Mesendoderm (in vitro differentiated cells): ENCODE measurements at regions not wholly inside any gene's neighbourhood (a gene's known extent, or its start where the extent isn't known, plus 50 kb on each side); places are given as distances from the start of the nearest gene placed in this dataset.

Experiments used
- DNase-seq: peaks from one replicate; pipeline ENCODE4 v3.0.0; 2013
- H2AK5ac ChIP-seq: 2 replicates; pipeline ENCODE4 v1.6.1; 2013; ENCODE audit warnings: low read length, inconsistent platforms
- H2BK120ac ChIP-seq: 2 replicates; pipeline ENCODE4 v1.6.1; 2013; ENCODE audit warnings: low read depth, mild to moderate bottlenecking, low read length, moderate library complexity, mixed read lengths
- H2BK15ac ChIP-seq: replicated peaks from 2 replicates; pipeline ENCODE4 v1.6.1; 2013; ENCODE audit warnings: low read depth, mild to moderate bottlenecking, moderate library complexity
- H2BK5ac ChIP-seq: 2 replicates; pipeline ENCODE4 v1.6.1; 2013; ENCODE audit warnings: low read length, inconsistent platforms
- H3K18ac ChIP-seq: 2 replicates; pipeline ENCODE4 v1.6.1; 2013; ENCODE audit warnings: mild to moderate bottlenecking, low read length, mixed read lengths
- H3K23ac ChIP-seq: one replicate; pipeline ENCODE4 v1.6.1; 2013; ENCODE audit warnings: low read length
- H3K27ac ChIP-seq: 2 replicates; pipeline ENCODE4 v1.5.1; 2013; ENCODE audit warnings: low read depth, mild to moderate bottlenecking, inconsistent platforms, low read length, moderate library complexity
- H3K27me3 ChIP-seq: 2 replicates; pipeline ENCODE4 v1.6.1; 2013; ENCODE audit warnings: low read length, control low read depth, mild to moderate bottlenecking, inconsistent platforms; ENCODE audit not compliant: insufficient read depth, poor library complexity
- H3K36me3 ChIP-seq: 2 replicates; pipeline ENCODE4 v1.6.1; 2013; ENCODE audit warnings: low read length, inconsistent platforms; ENCODE audit not compliant: control insufficient read depth, insufficient read depth
- H3K4ac ChIP-seq: one replicate; pipeline ENCODE4 v1.6.1; 2013; ENCODE audit warnings: low read depth, mild to moderate bottlenecking, low read length, moderate library complexity
- H3K4me1 ChIP-seq: 2 replicates; pipeline ENCODE4 v1.6.1; 2013; ENCODE audit warnings: low read depth, low read length, inconsistent platforms; ENCODE audit not compliant: control insufficient read depth
- H3K4me2 ChIP-seq: 2 replicates; pipeline ENCODE4 v1.6.1; 2013; ENCODE audit warnings: low read length
- H3K4me3 ChIP-seq: 2 replicates; pipeline ENCODE4 v1.5.1; 2013; ENCODE audit warnings: mild to moderate bottlenecking, low read length
- H3K56ac ChIP-seq: one replicate; pipeline ENCODE4 v1.6.1; 2013; ENCODE audit warnings: low read length
- H3K79me1 ChIP-seq: 2 replicates; pipeline ENCODE4 v1.6.1; 2013; ENCODE audit warnings: low read length, inconsistent platforms
- H3K79me2 ChIP-seq: 2 replicates; pipeline ENCODE4 v1.6.1; 2013; ENCODE audit warnings: mild to moderate bottlenecking, low read length; ENCODE audit not compliant: control insufficient read depth, insufficient read depth
- H3K9ac ChIP-seq: 2 replicates; pipeline ENCODE4 v1.6.1; 2013; ENCODE audit warnings: low read length, inconsistent platforms
- H4K5ac ChIP-seq: one replicate; pipeline ENCODE4 v1.6.1; 2013; ENCODE audit warnings: low read length
- H4K8ac ChIP-seq: one replicate; pipeline ENCODE4 v1.6.1; 2013; ENCODE audit warnings: low read depth, mild to moderate bottlenecking, control low read depth, low read length, moderate library complexity
- WGBS: extraction: QIAGEN DNeasy Blood & Tissue Kit; methylation state at CpG from one replicate; pipeline ENCODE4 v1.1.7; 2013; ENCODE audit warnings: low lambda C conversion rate, missing lambda C conversion rate; ENCODE audit not compliant: insufficient coverage; ENCODE audit errors: extremely low coverage; 5-methylcytosine and 5-hydroxymethylcytosine counted together

DNA sequence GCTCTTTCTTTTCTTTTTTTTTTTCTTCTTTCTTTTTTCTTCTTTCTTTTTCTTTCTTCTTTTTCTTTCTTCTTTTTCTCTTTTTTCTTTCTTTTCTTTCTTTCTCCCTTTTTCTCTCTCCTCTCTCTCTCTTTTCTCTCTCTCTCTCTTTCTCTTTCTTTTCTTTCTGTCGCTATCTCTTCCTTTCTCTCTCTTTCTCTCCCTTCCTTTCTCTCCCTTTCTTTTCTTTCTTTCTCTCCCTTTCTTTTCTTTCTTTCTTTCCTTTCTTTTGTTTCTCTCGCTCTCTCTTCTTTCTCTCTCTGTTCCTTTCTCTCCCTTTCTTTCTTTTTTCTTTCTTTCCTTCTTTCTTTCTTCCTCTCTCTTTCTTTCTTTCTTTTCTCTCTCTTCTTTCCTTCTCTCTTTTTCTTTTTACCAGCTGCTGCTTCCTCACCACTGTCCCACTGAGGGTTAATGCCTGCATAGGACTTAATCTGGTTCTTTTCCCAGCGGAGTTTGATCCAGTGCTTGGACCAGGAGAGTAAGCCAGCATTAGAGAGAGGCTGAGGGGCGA lies 145.4 kb upstream of the SIX2 start:
- WGBS = no CpG with 5 or more reads among the region's 4 CpGs
- no peaks in the 10 kb centered on the region for H3K27me3 ChIP-seq
- H3K79me1 ChIP-seq = no peaks in the 10 kb centered on the region
- no peak overlapping the region for H2BK15ac ChIP-seq
- no peaks in the 10 kb centered on the region for H3K36me3 ChIP-seq
- H3K56ac ChIP-seq = no peak overlapping the region
- peaks cover 2% of the 10 kb centered on the region for H3K4me1 ChIP-seq
- no peak overlapping the region for H2AK5ac ChIP-seq
- H2BK5ac ChIP-seq = no peak overlapping the region
- DNase-seq = no peak
- H3K9ac ChIP-seq = no peak overlapping the region
- H3K23ac ChIP-seq = no peak overlapping the region
- no peak overlapping the region for H2BK120ac ChIP-seq
- no peak overlapping the region for H3K4me2 ChIP-seq
- no peak overlapping the region for H4K8ac ChIP-seq
- H3K4me3 ChIP-seq = no peak overlapping the region
- H3K18ac ChIP-seq = no peak overlapping the region
- no peak overlapping the region for H3K27ac ChIP-seq
- no peaks in the 10 kb centered on the region for H3K79me2 ChIP-seq
- no peak overlapping the region for H4K5ac ChIP-seq
- no peak overlapping the region for H3K4ac ChIP-seq

DNA sequence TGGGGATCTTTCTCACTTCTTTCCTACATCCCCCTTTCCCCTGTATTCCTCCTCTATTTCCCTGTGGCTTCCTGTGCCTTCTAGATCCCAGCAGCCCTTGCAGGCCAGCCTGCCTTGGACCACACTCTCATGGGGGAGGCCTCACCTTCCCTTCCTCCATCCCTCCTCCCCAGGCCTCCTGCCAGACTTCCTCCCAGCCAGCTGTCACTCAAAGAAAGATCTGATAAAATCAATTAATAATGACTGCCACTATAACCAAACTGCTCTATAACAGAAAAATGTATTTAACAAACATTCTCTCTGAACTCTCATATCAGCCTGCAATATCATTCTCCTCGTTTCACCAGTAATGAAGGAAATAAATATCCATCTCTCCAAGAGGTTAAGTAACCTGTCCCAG lies 144.9 kb upstream of the SIX2 start:
- no peak overlapping the region for H3K23ac ChIP-seq
- no peaks in the 10 kb centered on the region for H3K79me2 ChIP-seq
- no peak overlapping the region for H4K8ac ChIP-seq
- no peak overlapping the region for H3K9ac ChIP-seq
- no peaks in the 10 kb centered on the region for H3K27me3 ChIP-seq
- no peak overlapping the region for H4K5ac ChIP-seq
- H2AK5ac ChIP-seq = no peak overlapping the region
- no peak overlapping the region for H2BK5ac ChIP-seq
- H3K79me1 ChIP-seq = no peaks in the 10 kb centered on the region
- H3K56ac ChIP-seq = no peak overlapping the region
- H3K18ac ChIP-seq = no peak overlapping the region
- H3K36me3 ChIP-seq = no peaks in the 10 kb centered on the region
- no peak overlapping the region for H3K4ac ChIP-seq
- H3K4me1 ChIP-seq = peaks cover 2% of the 10 kb centered on the region
- H2BK120ac ChIP-seq = no peak overlapping the region
- WGBS = no CpG with 5 or more reads among the region's 1 CpG
- no peak overlapping the region for H3K27ac ChIP-seq
- H3K4me3 ChIP-seq = no peak overlapping the region
- H2BK15ac ChIP-seq = no peak overlapping the region
- no peak for DNase-seq
- H3K4me2 ChIP-seq = no peak overlapping the region

DNA sequence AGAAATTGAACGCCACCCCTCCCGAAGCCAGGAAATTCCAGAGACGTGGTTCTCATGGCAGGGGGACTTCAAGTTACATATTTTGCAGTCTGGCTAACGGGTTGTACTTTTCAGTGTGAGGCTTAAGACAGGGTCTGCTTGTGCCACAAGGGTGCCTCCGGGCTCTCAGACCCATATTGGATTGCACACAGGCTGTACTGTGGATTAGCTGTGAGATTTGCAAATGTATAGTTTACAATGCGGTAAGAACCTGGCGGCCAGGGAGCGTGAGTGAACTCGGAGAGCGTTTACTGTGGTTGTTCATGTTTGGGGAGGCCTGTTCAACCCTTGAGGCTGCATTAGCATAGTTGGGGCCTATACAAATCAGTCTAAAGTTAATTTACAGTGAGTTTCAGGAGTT lies 143.9 kb upstream of the SIX2 start:
- no peak overlapping the region for H4K5ac ChIP-seq
- H3K18ac ChIP-seq = no peak overlapping the region
- H3K27ac ChIP-seq = no peak overlapping the region
- no peak overlapping the region for H2AK5ac ChIP-seq
- H3K4me1 ChIP-seq = peaks cover 2% of the 10 kb centered on the region
- H3K56ac ChIP-seq = no peak overlapping the region
- H3K23ac ChIP-seq = no peak overlapping the region
- H3K4me3 ChIP-seq = no peak overlapping the region
- no peak for DNase-seq
- H2BK5ac ChIP-seq = no peak overlapping the region
- H3K9ac ChIP-seq = no peak overlapping the region
- H3K4ac ChIP-seq = no peak overlapping the region
- H3K79me2 ChIP-seq = no peaks in the 10 kb centered on the region
- no peak overlapping the region for H2BK120ac ChIP-seq
- H3K36me3 ChIP-seq = no peaks in the 10 kb centered on the region
- no peak overlapping the region for H4K8ac ChIP-seq
- H2BK15ac ChIP-seq = no peak overlapping the region
- no CpG with 5 or more reads among the region's 10 CpGs for WGBS
- H3K4me2 ChIP-seq = no peak overlapping the region
- no peaks in the 10 kb centered on the region for H3K27me3 ChIP-seq
- no peaks in the 10 kb centered on the region for H3K79me1 ChIP-seq

DNA sequence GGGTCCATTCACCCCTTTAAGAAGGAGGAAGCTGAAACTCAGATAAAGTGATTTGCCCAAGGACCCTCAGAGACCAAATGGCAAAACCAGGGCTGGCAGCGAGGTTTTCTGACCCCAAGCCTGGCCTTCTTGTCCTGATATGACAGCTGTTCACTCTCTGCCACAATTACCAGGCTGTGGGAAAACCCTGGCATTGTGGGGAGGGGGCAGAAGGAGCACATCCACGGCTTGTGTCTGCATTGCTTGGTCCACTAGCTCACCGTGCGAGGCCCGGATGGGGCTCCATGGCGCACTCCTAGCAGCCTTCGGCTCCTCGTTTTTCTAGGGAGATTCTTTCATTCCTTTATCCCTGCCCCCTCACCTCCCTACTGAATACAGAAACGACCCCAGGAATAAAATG lies 143.4 kb upstream of the SIX2 start:
- no peak overlapping the region for H3K4me2 ChIP-seq
- no peak overlapping the region for H3K23ac ChIP-seq
- DNase-seq = no peak
- no peaks in the 10 kb centered on the region for H3K79me1 ChIP-seq
- no peaks in the 10 kb centered on the region for H3K79me2 ChIP-seq
- H3K4me3 ChIP-seq = no peak overlapping the region
- H4K8ac ChIP-seq = no peak overlapping the region
- H3K36me3 ChIP-seq = no peaks in the 10 kb centered on the region
- no CpG with 5 or more reads among the region's 9 CpGs for WGBS
- no peaks in the 10 kb centered on the region for H3K27me3 ChIP-seq
- H2AK5ac ChIP-seq = no peak overlapping the region
- H3K4ac ChIP-seq = no peak overlapping the region
- H2BK120ac ChIP-seq = no peak overlapping the region
- peaks cover 2% of the 10 kb centered on the region for H3K4me1 ChIP-seq
- H3K56ac ChIP-seq = no peak overlapping the region
- H4K5ac ChIP-seq = no peak overlapping the region
- no peak overlapping the region for H2BK5ac ChIP-seq
- no peak overlapping the region for H3K18ac ChIP-seq
- no peak overlapping the region for H3K27ac ChIP-seq
- no peak overlapping the region for H2BK15ac ChIP-seq
- no peak overlapping the region for H3K9ac ChIP-seq

- Histone ChIP-seq H3K27me3 (no peaks in the 10 kb centered on the region), H3K36me3 (no peaks in the 10 kb centered on the region), H3K4me2 (no peak overlapping the region), H4K5ac (no peak overlapping the region), H3K4me3 (no peak overlapping the region), H3K4me1 (peaks cover 10% of the 10 kb centered on the region), H3K4ac (no peak overlapping the region), H3K79me1 (no peaks in the 10 kb centered on the region), H3K79me2 (no peaks in the 10 kb centered on the region), H3K56ac (peak overlapping the region; percentile 67), H3K27ac (no peak overlapping the region), H2BK120ac (no peak overlapping the region), H4K8ac (no peak overlapping the region), H3K9ac (no peak overlapping the region), H2BK5ac (no peak overlapping the region), H2AK5ac (no peak overlapping the region), H2BK15ac (no peak overlapping the region), H3K18ac (no peak overlapping the region), H3K23ac (no peak overlapping the region)
- peak; percentile 28 for DNase-seq
- no CpG with 5 or more reads among the region's 14 CpGs for WGBS
Measured at GRCh38 chr2:45145073-45145899, 136.0 kb upstream of the SIX2 start.
